LoVo (cell line): ENCODE measurements at regions not wholly inside any gene's neighbourhood (a gene's known extent, or its start where the extent isn't known, plus 50 kb on each side); places are given as distances from the start of the nearest gene placed in this dataset.

Experiments used
- DNase-seq: peaks from one replicate; pipeline ENCODE4 v3.0.0-alpha.2; 2016; ENCODE audit warnings: low spot score

- DNase-seq, result no peak
Observed at GRCh38 chr5:91438871-91439270, 55.8 kb upstream of the ARRDC3 start.

- no peak for DNase-seq
Observed at GRCh38 chr5:91436241-91436640, 53.1 kb upstream of the ARRDC3 start.

- DNase-seq, result no peak
Observed at GRCh38 chr5:91434348-91434747, 51.2 kb upstream of the ARRDC3 start.

GRCh38 chr5:91433861-91434260 is 50.7 kb upstream of the ARRDC3 start:
- DNase-seq, result no peak
